ENCODE measurements at regions not wholly inside any gene's neighbourhood (a gene's known extent, or its start where the extent isn't known, plus 50 kb on each side); places are given as distances from the start of the nearest gene placed in this dataset.

GRCh38 chr6:80633412-80633811, 526.9 kb downstream of the BCKDHB start:
- POLR2A ChIA-PET = interaction anchor here (1.1 kb wide), 1 partner anchor 81 kb away, joined by 4 read pairs; no protein-coding TSS in a partner anchor
- no peak overlapping the region for H3K27ac ChIP-seq (ENCODE audit: low read depth, low read length, poor library complexity, severe bottlenecking)
- H3K79me2 ChIP-seq (ENCODE audit: insufficient read depth, low read depth, low read length) = no peaks in the 10 kb centered on the region
- H3K4me3 ChIP-seq (ENCODE audit: low read depth, low read length, poor library complexity, severe bottlenecking) = no peak overlapping the region
- TF ChIP-seq CTCF (conservative IDR thresholded peaks at IDR 0.05; ENCODE audit: low read length) (no peak), EZH2phosphoT487 (IDR thresholded peaks at IDR 0.05; ENCODE audit: borderline replicate concordance, low read depth, low read length) (no peak)
- no peaks in the 10 kb centered on the region for H3K36me3 ChIP-seq (ENCODE audit: insufficient read depth, low read length)
- no peak overlapping the region for H2AFZ ChIP-seq (ENCODE audit: low read length)
- no peak overlapping the region for H3K4me2 ChIP-seq (ENCODE audit: low read length)
- CTCF ChIA-PET (ENCODE audit: unreplicated experiment) = no interaction called here
- intact Hi-C loops (cut with micrococcal nuclease; ENCODE audit: unreplicated experiment) = no loop called here
- no peaks in the 10 kb centered on the region for H4K20me1 ChIP-seq (ENCODE audit: insufficient read depth, low read length)
- no TSS peak for BruUV-seq (replicated peaks)
- no peak for DNase-seq (ENCODE audit: low spot score)
- H3K9me2 ChIP-seq (ENCODE audit: insufficient read depth, low read length) = no peaks in the 10 kb centered on the region
- H3K4me1 ChIP-seq (ENCODE audit: insufficient read depth, low read length, poor library complexity, severe bottlenecking) = no peaks in the 10 kb centered on the region
- no peaks in the 10 kb centered on the region for H3K9me3 ChIP-seq (ENCODE audit: low read length)

GRCh38 chr6:80625405-80625804, 518.9 kb downstream of the BCKDHB start:
- Histone ChIP-seq H3K27ac (ENCODE audit: low read depth, low read length, poor library complexity, severe bottlenecking) (no peak overlapping the region), H3K79me2 (ENCODE audit: insufficient read depth, low read depth, low read length) (no peaks in the 10 kb centered on the region), H4K20me1 (ENCODE audit: insufficient read depth, low read length) (no peaks in the 10 kb centered on the region), H3K4me1 (ENCODE audit: insufficient read depth, low read length, poor library complexity, severe bottlenecking) (no peaks in the 10 kb centered on the region), H3K9me2 (ENCODE audit: insufficient read depth, low read length) (no peaks in the 10 kb centered on the region), H3K4me2 (ENCODE audit: low read length) (no peak overlapping the region), H3K36me3 (ENCODE audit: insufficient read depth, low read length) (no peaks in the 10 kb centered on the region), H3K4me3 (ENCODE audit: low read depth, low read length, poor library complexity, severe bottlenecking) (no peak overlapping the region), H2AFZ (ENCODE audit: low read length) (no peak overlapping the region), H3K9me3 (ENCODE audit: low read length) (no peaks in the 10 kb centered on the region)
- DNase-seq (ENCODE audit: low spot score) = no peak
- POLR2A ChIA-PET = no interaction called here
- CTCF ChIA-PET (ENCODE audit: unreplicated experiment) = no interaction called here
- intact Hi-C loops (cut with micrococcal nuclease; ENCODE audit: unreplicated experiment) = no loop called here
- TF ChIP-seq EZH2phosphoT487 (IDR thresholded peaks at IDR 0.05; ENCODE audit: borderline replicate concordance, low read depth, low read length) (no peak), CTCF (conservative IDR thresholded peaks at IDR 0.05; ENCODE audit: low read length) (no peak)
- BruUV-seq (replicated peaks) = no TSS peak

- intact Hi-C loops (cut with micrococcal nuclease; ENCODE audit: unreplicated experiment) = no loop called here
- H3K4me3 ChIP-seq (ENCODE audit: low read depth, low read length, poor library complexity, severe bottlenecking) = no peak overlapping the region
- no peak for DNase-seq (ENCODE audit: low spot score)
- no peaks in the 10 kb centered on the region for H3K9me2 ChIP-seq (ENCODE audit: insufficient read depth, low read length)
- ChIA-PET CTCF (ENCODE audit: unreplicated experiment) (no interaction called here), POLR2A (no interaction called here)
- H3K9me3 ChIP-seq (ENCODE audit: low read length) = no peaks in the 10 kb centered on the region
- no peak overlapping the region for H3K4me2 ChIP-seq (ENCODE audit: low read length)
- H3K27ac ChIP-seq (ENCODE audit: low read depth, low read length, poor library complexity, severe bottlenecking) = no peak overlapping the region
- TF ChIP-seq EZH2phosphoT487 (IDR thresholded peaks at IDR 0.05; ENCODE audit: borderline replicate concordance, low read depth, low read length) (no peak), CTCF (conservative IDR thresholded peaks at IDR 0.05; ENCODE audit: low read length) (no peak)
- no peaks in the 10 kb centered on the region for H3K4me1 ChIP-seq (ENCODE audit: insufficient read depth, low read length, poor library complexity, severe bottlenecking)
- H3K79me2 ChIP-seq (ENCODE audit: insufficient read depth, low read depth, low read length) = no peaks in the 10 kb centered on the region
- H3K36me3 ChIP-seq (ENCODE audit: insufficient read depth, low read length) = no peaks in the 10 kb centered on the region
- H4K20me1 ChIP-seq (ENCODE audit: insufficient read depth, low read length) = no peaks in the 10 kb centered on the region
- H2AFZ ChIP-seq (ENCODE audit: low read length) = no peak overlapping the region
- BruUV-seq (replicated peaks) = no TSS peak
These were observed 516.8 kb downstream of the BCKDHB start for GRCh38 chr6:80623066-80623815.
